AG04450 (cell line): ENCODE measurements at regions not wholly inside any gene's neighbourhood (a gene's known extent, or its start where the extent isn't known, plus 50 kb on each side); places are given as distances from the start of the nearest gene placed in this dataset.

Experiments used
- CTCF ChIA-PET: fragments of 300-600, 350-600 bp; formaldehyde crosslinking; extraction: SDS; loops from one replicate; lab custom pipeline; 2022; ENCODE audit warnings: antibody characterized with exemption, inconsistent platforms; lab: Charles Lee
- POLR2A ChIA-PET: fragments of 350-600 bp; formaldehyde crosslinking; extraction: SDS; loops from one replicate; lab custom pipeline; 2021; ENCODE audit warnings: antibody characterized with exemption, inconsistent platforms; lab: Yijun Ruan, JAX
- DNase-seq: peaks from one replicate; pipeline ENCODE4 v3.0.0-alpha.2; 2011; ENCODE audit warnings: low read depth, low spot score
- H3K27ac ChIP-seq: one replicate; pipeline ENCODE4 v1.5.1; 2012; ENCODE audit warnings: low read depth, low read length, control low read depth
- H3K27me3 ChIP-seq: one replicate; pipeline ENCODE4 v1.6.0; 2012; ENCODE audit warnings: low read length; ENCODE audit not compliant: control insufficient read depth, insufficient read depth
- H3K4me3 ChIP-seq: 2 replicates; pipeline ENCODE4 v1.5.1; 2011; ENCODE audit warnings: mild to moderate bottlenecking, low read depth, low read length, control low read depth
- H3K9me3 ChIP-seq: 2 replicates; pipeline ENCODE4 v1.5.1; 2012; ENCODE audit warnings: low read length; ENCODE audit not compliant: control insufficient read depth, insufficient read depth
- TF ChIP-seq, protein P1 (sequence below): IDR thresholded peaks from 2 replicates; pipeline ENCODE4 v1.5.1; 2011; ENCODE audit warnings: low read depth, low read length, control low read depth, inconsistent platforms

DNA sequence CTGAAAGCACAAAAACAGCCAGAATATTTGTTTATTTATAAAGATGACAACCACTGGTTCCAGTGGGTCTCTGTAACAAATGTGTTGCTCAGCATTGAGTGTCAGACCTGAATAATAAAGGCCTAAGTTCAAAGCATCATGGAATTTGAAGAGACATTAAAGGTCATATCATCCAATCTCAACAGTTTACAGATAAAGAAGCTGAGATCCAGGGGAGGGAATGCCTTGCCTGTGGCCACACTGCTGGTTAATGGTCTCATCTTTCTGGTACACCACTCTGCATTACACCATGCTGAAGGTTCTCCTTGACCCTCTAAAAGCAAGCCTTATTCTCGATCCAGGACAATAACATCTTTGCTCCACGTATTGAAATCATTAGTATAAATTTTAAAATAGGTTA lies 446.5 kb upstream of the ACVR2A start:
- TF ChIP-seq, protein P1, sequence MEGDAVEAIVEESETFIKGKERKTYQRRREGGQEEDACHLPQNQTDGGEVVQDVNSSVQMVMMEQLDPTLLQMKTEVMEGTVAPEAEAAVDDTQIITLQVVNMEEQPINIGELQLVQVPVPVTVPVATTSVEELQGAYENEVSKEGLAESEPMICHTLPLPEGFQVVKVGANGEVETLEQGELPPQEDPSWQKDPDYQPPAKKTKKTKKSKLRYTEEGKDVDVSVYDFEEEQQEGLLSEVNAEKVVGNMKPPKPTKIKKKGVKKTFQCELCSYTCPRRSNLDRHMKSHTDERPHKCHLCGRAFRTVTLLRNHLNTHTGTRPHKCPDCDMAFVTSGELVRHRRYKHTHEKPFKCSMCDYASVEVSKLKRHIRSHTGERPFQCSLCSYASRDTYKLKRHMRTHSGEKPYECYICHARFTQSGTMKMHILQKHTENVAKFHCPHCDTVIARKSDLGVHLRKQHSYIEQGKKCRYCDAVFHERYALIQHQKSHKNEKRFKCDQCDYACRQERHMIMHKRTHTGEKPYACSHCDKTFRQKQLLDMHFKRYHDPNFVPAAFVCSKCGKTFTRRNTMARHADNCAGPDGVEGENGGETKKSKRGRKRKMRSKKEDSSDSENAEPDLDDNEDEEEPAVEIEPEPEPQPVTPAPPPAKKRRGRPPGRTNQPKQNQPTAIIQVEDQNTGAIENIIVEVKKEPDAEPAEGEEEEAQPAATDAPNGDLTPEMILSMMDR: no peak
- H3K27ac ChIP-seq: no peak overlapping the region
- ChIA-PET CTCF (no interaction called here), POLR2A (no interaction called here)
- H3K27me3 ChIP-seq: no peaks in the 10 kb centered on the region
- no peak for DNase-seq
- H3K9me3 ChIP-seq: no peaks in the 10 kb centered on the region
- no peak overlapping the region for H3K4me3 ChIP-seq

DNA sequence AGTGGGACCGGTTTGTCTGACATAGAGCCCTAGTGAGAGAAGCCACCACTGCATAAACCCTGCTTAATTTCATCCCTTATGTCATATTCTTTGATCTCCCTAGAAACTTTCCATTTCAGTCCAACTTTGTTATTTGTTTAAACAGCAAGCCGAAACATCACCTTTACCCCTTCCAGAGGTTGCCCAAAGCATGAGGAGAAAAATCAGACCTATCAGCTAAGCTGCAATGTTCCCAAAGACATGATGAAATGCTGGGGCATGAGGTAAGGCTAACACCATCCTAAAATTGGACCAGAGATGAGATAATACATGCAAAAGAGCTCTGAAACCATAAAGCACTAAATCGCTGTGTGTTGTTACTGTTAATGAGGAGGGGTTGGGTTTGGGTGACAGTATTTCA lies 447.9 kb upstream of the ACVR2A start:
- Histone ChIP-seq H3K27me3 (no peaks in the 10 kb centered on the region), H3K4me3 (no peak overlapping the region), H3K9me3 (no peaks in the 10 kb centered on the region), H3K27ac (no peak overlapping the region)
- TF ChIP-seq, protein P1: no peak
- DNase-seq: no peak
- ChIA-PET POLR2A (no interaction called here), CTCF (no interaction called here)

DNA sequence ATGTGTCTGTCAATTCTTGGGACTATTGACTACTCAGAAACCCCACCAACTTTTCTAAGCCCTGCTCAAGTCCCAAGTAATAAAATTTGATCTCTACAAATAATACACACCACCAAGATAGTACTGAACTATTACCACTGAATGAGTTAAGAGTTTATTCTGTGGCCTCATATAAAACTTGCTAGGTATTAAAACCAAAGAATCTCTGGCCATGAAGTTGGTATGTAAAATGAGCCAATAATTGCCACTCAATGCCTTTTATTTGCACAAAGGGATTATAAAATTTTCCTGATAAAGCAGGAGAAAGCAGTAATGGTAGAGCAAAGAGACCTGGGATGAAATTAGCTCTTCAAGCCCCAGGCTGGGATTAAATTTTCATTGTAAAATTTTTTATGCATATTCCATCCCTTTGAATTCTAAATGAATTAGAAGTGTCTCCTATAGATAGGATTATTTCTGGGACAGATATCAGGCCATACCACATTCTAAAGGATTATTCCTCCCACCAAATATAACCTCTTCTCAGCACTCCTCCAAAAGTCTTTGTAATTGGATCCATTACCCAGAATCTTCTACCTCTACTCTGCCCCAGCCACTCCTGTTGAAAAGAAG lies 450.5 kb upstream of the ACVR2A start:
- DNase-seq: no peak
- POLR2A ChIA-PET: no interaction called here

DNA sequence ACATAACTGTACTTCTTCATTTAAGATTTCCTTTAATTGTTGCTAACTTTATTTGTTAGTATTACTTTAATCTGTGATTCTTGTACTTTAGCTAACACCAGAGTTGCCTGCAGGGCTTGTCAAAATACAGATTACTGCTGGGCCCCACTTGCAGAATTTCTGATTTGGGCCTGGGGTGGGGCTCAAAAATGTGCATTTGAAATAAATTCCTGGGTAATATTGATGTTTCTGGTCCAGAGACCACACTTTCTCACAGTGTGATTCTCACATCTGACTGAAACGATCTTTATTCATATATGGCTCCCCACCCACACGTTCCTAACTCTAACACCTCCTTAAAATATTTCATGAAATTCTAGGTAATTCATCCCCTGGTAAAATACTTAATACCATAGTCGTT lies 452.6 kb upstream of the ACVR2A start:
- no peak overlapping the region for H3K4me3 ChIP-seq
- TF ChIP-seq, protein P1: no peak
- ChIA-PET CTCF (no interaction called here), POLR2A (no interaction called here)
- H3K9me3 ChIP-seq: no peaks in the 10 kb centered on the region
- H3K27ac ChIP-seq: no peak overlapping the region
- DNase-seq: no peak
- H3K27me3 ChIP-seq: no peaks in the 10 kb centered on the region

More for the DNA sequence above, 450.5 kb upstream of the ACVR2A start:
- H3K4me3 ChIP-seq: no peak overlapping the region
- no peak overlapping the region for H3K27ac ChIP-seq
- H3K27me3 ChIP-seq: no peaks in the 10 kb centered on the region
- no peaks in the 10 kb centered on the region for H3K9me3 ChIP-seq
- TF ChIP-seq, protein P1: no peak
- CTCF ChIA-PET: interaction anchor here (0.6 kb wide), 1 partner anchor 42 kb away, joined by 3 read pairs; no protein-coding TSS in a partner anchor

DNA sequence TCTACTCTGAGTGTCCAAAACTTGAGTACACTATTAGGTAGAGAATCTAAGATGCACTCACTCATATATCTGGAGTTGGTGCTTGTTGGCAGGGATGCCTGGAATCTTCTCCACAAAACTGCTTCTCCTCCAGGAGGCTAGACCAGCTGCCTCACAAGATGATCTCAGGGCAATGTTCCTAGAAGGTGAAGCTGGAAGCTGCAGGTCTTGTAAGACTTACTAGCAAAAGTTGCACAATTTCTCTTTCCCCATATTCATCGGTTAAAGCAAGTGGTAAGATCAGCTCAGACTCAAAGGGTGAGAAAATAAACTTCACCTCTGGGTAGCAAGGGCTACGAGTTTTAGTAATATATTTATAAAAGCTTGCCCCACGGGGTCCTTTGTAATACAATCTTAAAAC lies 454.4 kb upstream of the ACVR2A start:
- ChIA-PET CTCF (interaction anchor here (0.6 kb wide), 1 partner anchor 82 kb away, joined by 3 read pairs; no protein-coding TSS in a partner anchor), POLR2A (no interaction called here)
- no peak overlapping the region for H3K27ac ChIP-seq
- TF ChIP-seq, protein P1: no peak
- H3K9me3 ChIP-seq: no peaks in the 10 kb centered on the region
- no peaks in the 10 kb centered on the region for H3K27me3 ChIP-seq
- H3K4me3 ChIP-seq: no peak overlapping the region
- no peak for DNase-seq
